ENCODE measurements at regions not wholly inside any gene's neighbourhood (a gene's known extent, or its start where the extent isn't known, plus 50 kb on each side); places are given as distances from the start of the nearest gene placed in this dataset.

DNA sequence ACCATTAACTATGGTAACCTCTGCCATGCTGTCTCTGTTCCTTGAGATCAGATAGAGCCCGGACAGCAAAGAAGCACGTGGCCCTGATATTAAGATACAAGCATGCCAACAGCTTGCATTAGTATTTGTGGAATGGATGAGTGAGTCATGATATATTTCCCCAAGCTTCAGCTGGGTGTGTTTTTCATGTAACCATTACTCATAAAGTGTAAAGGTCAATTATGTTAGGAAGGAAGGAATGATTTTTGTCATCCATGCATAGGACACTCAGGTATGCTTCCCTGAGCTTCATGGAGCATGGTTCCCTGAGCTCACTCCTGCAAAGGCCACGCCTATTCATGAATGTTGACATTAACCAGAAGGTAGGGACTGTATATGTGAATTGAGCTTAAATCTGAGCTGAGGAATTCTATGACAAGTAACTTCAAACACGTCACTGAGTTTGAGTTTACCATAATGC is 74.6 kb downstream of the ARL4C start:
- intact Hi-C loops (cut with micrococcal nuclease), result no loop called here
- Mint-ChIP-seq H3K4me3 (no peak overlapping the region), H3K27me3 (no peaks in the 10 kb centered on the region), H3K4me1 (ENCODE audit: low read depth) (peaks cover 42% of the 10 kb centered on the region), H3K9me3 (peaks cover 11% of the 10 kb centered on the region), H3K27ac (peak overlapping the region; percentile 70), H3K36me3 (ENCODE audit: low read depth) (peaks cover 9% of the 10 kb centered on the region)

DNA sequence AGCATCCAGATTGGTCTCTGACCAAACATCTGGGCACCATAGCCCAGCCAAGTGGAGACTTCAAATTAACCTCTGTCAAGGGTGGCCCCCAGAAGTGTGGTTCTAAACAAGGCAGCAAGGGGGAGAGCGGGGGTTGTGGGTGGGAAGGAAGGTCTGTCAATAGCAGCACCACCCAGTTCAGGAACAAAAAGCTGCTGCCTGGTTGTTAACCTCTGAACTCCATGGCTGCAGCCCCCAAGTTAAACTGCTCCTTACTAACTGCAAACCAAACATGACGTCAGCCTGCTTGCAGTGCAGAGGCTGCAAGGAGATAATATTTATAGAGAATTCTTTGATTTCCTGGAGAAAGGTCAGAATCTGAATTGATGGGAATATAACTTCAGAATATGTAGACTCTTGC is 76.5 kb downstream of the ARL4C start:
- Mint-ChIP-seq H3K27me3 (no peaks in the 10 kb centered on the region), H3K4me1 (ENCODE audit: low read depth) (peaks cover 29% of the 10 kb centered on the region), H3K9me3 (peaks cover 11% of the 10 kb centered on the region), H3K27ac (peak overlapping the region; percentile 70), H3K4me3 (no peak overlapping the region), H3K36me3 (ENCODE audit: low read depth) (peaks cover 9% of the 10 kb centered on the region)
- intact Hi-C loops (cut with micrococcal nuclease), result no loop called here

DNA sequence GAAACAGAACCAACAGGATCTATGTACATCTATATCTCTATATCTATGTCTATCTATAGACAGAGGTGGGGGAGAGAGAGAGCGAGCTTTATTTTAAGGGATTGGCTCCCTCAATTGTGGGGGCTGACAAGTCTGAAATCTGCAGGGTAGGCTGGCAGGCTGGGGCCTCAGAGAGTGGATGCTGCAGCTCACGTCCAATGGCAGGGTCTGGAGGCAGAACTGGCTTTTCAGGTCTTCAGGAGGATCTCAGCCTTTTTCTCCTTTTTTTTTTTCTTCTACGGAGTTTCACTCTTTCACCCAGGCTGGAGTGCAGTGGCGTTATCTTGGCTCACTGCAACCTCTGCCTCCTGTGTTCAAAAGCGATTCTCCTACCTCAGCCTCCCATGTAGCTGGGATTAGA is 77.2 kb downstream of the ARL4C start:
- Mint-ChIP-seq H3K4me1 (ENCODE audit: low read depth) (peaks cover 29% of the 10 kb centered on the region), H3K4me3 (no peak overlapping the region), H3K27ac (peak overlapping the region; percentile 70), H3K36me3 (ENCODE audit: low read depth) (peaks cover 14% of the 10 kb centered on the region), H3K27me3 (no peaks in the 10 kb centered on the region), H3K9me3 (peaks cover 18% of the 10 kb centered on the region)
- intact Hi-C loops (cut with micrococcal nuclease), result no loop called here

DNA sequence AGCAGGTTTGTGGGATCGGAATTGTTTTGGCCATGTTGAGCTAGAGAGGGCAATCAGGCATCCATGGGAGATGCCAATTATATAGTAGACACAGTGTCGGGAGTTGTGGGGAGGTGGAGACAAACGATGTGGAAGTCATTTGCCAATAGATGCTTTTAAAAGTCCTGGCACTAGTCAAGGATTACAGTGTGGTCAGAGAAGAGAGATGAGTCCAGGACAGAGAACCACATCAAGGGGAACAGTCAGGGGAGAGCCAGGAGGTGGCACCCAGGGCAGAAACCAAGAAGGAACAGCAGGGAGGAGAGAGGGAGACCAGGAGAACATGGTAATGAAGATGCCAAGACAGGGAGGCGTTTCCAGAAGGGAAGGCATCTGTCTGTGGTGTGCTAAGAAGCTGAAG is 81.2 kb downstream of the ARL4C start:
- no peaks in the 10 kb centered on the region for H3K27me3 Mint-ChIP-seq
- peaks cover 19% of the 10 kb centered on the region for H3K9me3 Mint-ChIP-seq
- no peak overlapping the region for H3K4me3 Mint-ChIP-seq
- H3K36me3 Mint-ChIP-seq (ENCODE audit: low read depth), result peaks cover 14% of the 10 kb centered on the region
- H3K27ac Mint-ChIP-seq, result peak overlapping the region; percentile 91
- intact Hi-C loops (cut with micrococcal nuclease), result no loop called here
- H3K4me1 Mint-ChIP-seq (ENCODE audit: low read depth), result peaks cover 27% of the 10 kb centered on the region

DNA sequence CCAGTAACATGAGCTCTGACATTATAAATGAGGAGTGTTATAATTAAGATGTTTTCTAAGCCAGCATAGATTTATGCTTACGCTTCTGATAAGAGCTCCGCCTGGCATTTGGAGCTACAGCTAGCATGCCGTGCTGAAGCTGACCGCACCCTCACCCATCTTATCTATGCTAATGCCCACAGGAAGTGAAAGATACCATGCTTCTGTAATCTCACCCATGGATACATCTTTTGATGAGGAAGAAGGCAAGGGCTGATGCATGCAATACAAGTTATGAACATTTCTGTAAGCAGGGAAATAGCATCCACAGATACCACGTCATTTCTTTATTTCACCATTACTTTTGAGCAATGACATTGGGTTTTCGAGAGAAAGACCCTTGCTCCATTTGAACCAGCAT is 82.3 kb downstream of the ARL4C start:
- intact Hi-C loops (cut with micrococcal nuclease), result loop anchor here (1.0 kb wide), 2 partner anchors 32 to 79 kb away; no protein-coding TSS in a partner anchor
- Mint-ChIP-seq H3K36me3 (ENCODE audit: low read depth) (peaks cover 14% of the 10 kb centered on the region), H3K4me3 (no peak overlapping the region), H3K9me3 (peaks cover 19% of the 10 kb centered on the region), H3K27ac (peak overlapping the region; percentile 91), H3K27me3 (peaks cover 4% of the 10 kb centered on the region), H3K4me1 (ENCODE audit: low read depth) (peaks cover 27% of the 10 kb centered on the region)

DNA sequence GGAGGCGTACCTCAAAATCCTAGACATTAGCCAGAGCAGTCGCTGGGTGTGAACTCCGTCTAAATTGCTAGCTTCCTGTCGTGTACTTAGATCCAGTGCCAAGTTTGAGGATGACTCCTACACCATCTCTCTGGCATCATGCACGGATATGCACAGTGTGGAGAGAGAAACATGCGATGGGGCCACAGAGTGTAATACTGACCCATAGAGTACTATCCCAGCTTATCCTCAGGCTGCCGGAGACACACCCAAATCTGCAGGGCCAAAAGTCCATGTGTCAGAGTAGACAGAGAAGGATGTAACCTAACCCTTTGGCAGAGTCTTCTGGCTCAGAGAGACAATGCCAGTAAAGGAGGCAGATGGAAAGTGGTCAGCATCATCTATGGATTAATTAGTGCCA is 84.2 kb downstream of the ARL4C start:
- peaks cover 8% of the 10 kb centered on the region for H3K9me3 Mint-ChIP-seq
- H3K27me3 Mint-ChIP-seq, result peaks cover 4% of the 10 kb centered on the region
- intact Hi-C loops (cut with micrococcal nuclease), result no loop called here
- H3K4me3 Mint-ChIP-seq, result no peak overlapping the region
- H3K27ac Mint-ChIP-seq, result peak overlapping the region; percentile 58
- peaks cover 27% of the 10 kb centered on the region for H3K4me1 Mint-ChIP-seq (ENCODE audit: low read depth)
- peaks cover 5% of the 10 kb centered on the region for H3K36me3 Mint-ChIP-seq (ENCODE audit: low read depth)

DNA sequence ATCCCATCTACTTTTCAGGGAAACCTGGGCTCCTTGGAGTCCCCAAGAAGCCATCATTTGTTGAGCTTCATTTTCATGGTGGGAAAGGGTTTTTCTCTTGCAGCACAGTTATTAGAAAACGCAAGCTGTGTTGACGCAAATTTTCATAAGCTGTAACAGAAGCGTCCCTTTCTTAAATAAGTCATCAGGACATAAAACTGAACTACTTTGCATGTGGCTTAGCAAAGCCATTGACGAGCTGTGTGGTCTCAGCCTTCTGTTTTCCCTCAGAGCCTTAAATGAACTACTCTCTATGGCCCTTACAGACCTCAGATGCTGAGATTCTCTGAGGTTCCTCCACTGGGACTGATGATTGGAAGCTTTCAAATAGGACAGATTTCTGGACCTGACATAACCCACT is 85.1 kb downstream of the ARL4C start:
- H3K27ac Mint-ChIP-seq, result peak overlapping the region; percentile 58
- intact Hi-C loops (cut with micrococcal nuclease), result no loop called here
- H3K36me3 Mint-ChIP-seq (ENCODE audit: low read depth), result peaks cover 5% of the 10 kb centered on the region
- no peak overlapping the region for H3K4me3 Mint-ChIP-seq
- peaks cover 4% of the 10 kb centered on the region for H3K27me3 Mint-ChIP-seq
- peaks cover 8% of the 10 kb centered on the region for H3K9me3 Mint-ChIP-seq
- peaks cover 27% of the 10 kb centered on the region for H3K4me1 Mint-ChIP-seq (ENCODE audit: low read depth)

DNA sequence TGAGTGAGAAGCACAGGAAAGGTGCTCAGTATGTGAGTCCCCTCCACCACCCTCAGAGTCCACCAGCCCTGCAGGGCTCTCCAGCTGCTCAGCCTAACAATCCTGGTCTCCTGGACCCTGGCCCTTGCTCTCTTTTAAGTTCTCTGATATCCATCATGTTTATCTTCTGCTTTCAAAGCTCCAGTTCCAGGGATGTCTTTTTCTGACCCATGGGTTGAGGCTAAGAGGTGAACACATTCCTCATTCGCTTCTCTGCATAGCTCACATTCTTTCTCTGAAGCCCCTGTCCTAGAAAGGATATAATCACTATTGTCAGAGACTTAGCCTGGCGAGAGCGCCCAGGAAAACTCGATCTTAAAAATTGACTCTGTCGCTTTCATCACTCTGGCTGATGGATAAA is 86.4 kb downstream of the ARL4C start:
- Mint-ChIP-seq H3K4me3 (no peak overlapping the region), H3K4me1 (ENCODE audit: low read depth) (peaks cover 29% of the 10 kb centered on the region), H3K27ac (peak overlapping the region; percentile 68), H3K27me3 (peaks cover 4% of the 10 kb centered on the region), H3K9me3 (peaks cover 8% of the 10 kb centered on the region), H3K36me3 (ENCODE audit: low read depth) (peaks cover 5% of the 10 kb centered on the region)
- intact Hi-C loops (cut with micrococcal nuclease), result no loop called here

DNA sequence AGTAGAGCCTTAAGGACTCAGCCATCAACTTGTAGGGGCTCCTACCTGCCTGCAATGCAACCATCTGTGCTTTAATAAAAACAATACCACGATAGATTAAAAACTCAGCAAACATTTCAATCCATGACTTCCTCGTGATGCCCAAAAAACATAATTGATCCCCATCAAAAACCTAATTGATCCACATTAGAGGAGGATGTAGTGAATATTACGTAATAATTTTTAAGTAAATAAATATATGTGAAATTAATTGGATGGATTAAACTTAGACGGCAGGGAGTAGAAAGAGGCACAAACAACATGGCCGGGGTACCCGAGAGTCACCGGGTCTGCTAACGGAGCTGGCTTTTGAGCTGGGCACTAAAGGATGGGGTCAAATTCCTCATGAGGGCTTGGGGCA is 87.3 kb downstream of the ARL4C start:
- Mint-ChIP-seq H3K36me3 (ENCODE audit: low read depth) (no peaks in the 10 kb centered on the region), H3K9me3 (peaks cover under 1% of the 10 kb centered on the region), H3K4me1 (ENCODE audit: low read depth) (peaks cover 29% of the 10 kb centered on the region), H3K27me3 (peaks cover 4% of the 10 kb centered on the region), H3K4me3 (no peak overlapping the region), H3K27ac (peak overlapping the region; percentile 68)
- intact Hi-C loops (cut with micrococcal nuclease), result no loop called here

DNA sequence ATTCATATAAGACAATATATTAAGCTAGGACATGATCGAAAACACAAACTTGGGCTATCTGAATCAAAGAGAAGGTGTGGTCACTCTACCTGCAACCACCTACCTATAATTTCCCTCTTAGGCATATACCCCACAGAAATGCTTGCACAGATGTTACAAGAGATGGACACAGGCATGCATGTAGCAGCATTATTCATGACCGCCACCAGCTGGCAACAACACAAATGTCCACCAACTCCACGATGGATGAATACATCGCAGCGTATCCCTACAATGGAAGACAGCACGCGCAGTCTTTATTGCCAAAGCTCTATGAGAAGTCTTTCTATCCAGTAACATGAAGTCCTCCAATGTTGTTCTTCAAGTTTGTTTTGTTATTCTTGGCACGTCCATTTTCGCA is 90.8 kb downstream of the ARL4C start:
- H3K9me3 Mint-ChIP-seq, result no peaks in the 10 kb centered on the region
- H3K36me3 Mint-ChIP-seq (ENCODE audit: low read depth), result no peaks in the 10 kb centered on the region
- H3K27ac Mint-ChIP-seq, result peak overlapping the region; percentile 89
- peaks cover 36% of the 10 kb centered on the region for H3K4me1 Mint-ChIP-seq (ENCODE audit: low read depth)
- H3K4me3 Mint-ChIP-seq, result no peak overlapping the region
- H3K27me3 Mint-ChIP-seq, result peaks cover 11% of the 10 kb centered on the region
- intact Hi-C loops (cut with micrococcal nuclease), result no loop called here

DNA sequence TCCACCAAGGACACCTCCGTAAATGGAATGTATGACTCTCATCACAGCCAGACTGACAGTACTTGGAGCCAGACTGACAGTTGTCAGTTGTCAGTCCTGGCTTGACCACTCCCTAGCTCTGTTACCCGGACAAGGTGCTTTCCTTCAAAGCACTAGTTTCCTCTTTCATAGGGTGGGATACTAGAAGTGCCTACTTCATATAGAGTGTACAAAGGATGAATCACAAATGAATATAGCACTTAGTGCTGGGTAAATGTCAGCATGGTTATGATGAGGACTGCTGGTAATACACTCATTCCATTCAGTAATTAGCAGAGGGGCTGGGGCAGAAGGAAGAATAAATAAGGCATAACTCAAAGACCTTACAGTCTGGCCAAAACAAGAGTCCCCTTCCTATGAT is 91.4 kb downstream of the ARL4C start:
- Mint-ChIP-seq H3K4me3 (no peak overlapping the region), H3K36me3 (ENCODE audit: low read depth) (no peaks in the 10 kb centered on the region), H3K27ac (peak overlapping the region; percentile 89), H3K27me3 (peaks cover 11% of the 10 kb centered on the region), H3K4me1 (ENCODE audit: low read depth) (peaks cover 36% of the 10 kb centered on the region), H3K9me3 (no peaks in the 10 kb centered on the region)
- intact Hi-C loops (cut with micrococcal nuclease), result no loop called here

DNA sequence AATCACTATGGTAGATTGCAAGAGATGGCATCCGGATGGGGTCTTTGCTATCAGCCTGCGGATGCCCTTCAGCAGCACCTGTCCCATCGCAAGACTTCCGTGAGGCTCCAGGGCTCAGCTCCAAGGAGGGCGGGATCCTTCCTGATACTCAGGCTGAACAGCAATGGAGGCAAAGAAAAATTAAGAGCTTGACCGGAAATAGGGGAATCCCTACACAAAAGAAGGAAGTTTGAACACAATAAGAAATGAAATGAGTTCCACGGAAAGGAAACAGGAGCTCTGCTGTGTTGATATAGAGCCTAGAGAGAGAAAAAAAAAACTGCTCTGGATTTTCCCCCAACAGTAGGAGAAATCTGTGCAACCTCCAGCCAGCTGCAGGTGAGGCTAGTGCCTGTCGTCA is 91.9 kb downstream of the ARL4C start:
- Mint-ChIP-seq H3K27me3 (peaks cover 8% of the 10 kb centered on the region), H3K4me1 (ENCODE audit: low read depth) (peaks cover 36% of the 10 kb centered on the region), H3K27ac (peak overlapping the region; percentile 89), H3K36me3 (ENCODE audit: low read depth) (no peaks in the 10 kb centered on the region), H3K4me3 (peak overlapping the region; percentile 30), H3K9me3 (no peaks in the 10 kb centered on the region)
- intact Hi-C loops (cut with micrococcal nuclease), result no loop called here

DNA sequence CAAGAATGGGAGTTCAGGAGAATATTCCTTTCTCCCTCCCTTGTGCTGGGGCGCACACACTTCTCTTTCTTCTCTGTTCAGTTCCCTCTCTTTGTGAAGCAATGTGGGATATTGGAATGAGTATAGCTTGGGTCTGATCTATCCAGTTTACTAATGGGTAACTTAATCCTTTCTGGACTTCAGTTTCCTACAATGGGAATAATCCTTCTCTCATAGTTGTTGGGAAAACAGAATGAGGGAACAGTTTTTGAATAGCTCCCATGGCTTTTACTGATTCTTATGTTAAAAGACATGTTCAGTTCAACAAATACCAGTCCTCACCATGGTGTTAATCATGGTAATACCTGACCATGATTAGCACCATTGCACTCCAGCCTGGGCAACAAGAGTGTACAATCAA is 93.1 kb downstream of the ARL4C start:
- no peaks in the 10 kb centered on the region for H3K36me3 Mint-ChIP-seq (ENCODE audit: low read depth)

DNA sequence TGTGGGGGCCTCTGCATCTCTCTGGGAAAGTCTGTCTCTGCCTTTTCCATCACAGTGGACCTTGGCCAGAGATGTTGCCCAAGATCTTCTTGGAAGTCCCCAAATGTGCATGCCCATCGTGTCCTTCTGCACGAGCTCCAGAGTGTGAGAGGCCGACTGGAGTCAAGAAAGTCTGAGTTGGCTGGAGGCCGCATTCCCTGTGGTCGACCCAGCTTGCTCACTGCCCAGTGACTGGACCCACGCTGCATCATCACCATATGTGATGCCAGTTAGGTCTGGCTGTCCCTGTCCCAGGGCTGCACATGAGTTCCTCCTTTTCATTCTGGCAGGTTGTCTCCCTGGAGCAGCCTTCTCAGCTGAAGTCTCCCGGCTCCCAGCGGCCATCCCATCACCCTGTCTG is 93.8 kb downstream of the ARL4C start:
- Mint-ChIP-seq H3K9me3 (no peaks in the 10 kb centered on the region), H3K27me3 (peaks cover 11% of the 10 kb centered on the region), H3K4me3 (no peak overlapping the region), H3K27ac (peak overlapping the region; percentile 25), H3K4me1 (ENCODE audit: low read depth) (peaks cover 47% of the 10 kb centered on the region), H3K36me3 (ENCODE audit: low read depth) (no peaks in the 10 kb centered on the region)
- intact Hi-C loops (cut with micrococcal nuclease), result no loop called here

More for the DNA sequence above, 93.1 kb downstream of the ARL4C start:
- no peak overlapping the region for H3K4me3 Mint-ChIP-seq
- H3K4me1 Mint-ChIP-seq (ENCODE audit: low read depth), result peaks cover 41% of the 10 kb centered on the region
- intact Hi-C loops (cut with micrococcal nuclease), result no loop called here
- no peaks in the 10 kb centered on the region for H3K9me3 Mint-ChIP-seq
- H3K27ac Mint-ChIP-seq, result peak overlapping the region; percentile 25
- H3K27me3 Mint-ChIP-seq, result peaks cover 8% of the 10 kb centered on the region

DNA sequence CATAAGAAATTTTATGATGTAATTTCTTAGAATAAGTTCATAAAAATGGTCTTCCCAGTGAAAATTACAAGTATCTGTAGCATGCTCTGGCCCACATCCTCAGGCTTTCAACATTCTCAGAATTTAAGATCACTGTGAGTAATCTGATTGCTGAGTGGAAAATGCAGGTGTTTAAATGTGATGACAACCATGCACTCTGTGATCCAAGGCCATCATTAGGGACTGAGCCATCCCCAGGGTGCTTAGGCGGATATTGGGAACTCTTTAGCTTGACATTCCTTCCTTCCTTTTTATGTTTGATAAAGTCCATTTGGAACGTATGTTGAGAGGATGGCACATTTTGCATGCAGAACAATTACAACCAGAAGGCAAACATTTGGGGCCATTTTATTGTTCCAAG is 95.5 kb downstream of the ARL4C start:
- intact Hi-C loops (cut with micrococcal nuclease), result no loop called here
- H3K4me3 Mint-ChIP-seq, result no peak overlapping the region
- H3K36me3 Mint-ChIP-seq (ENCODE audit: low read depth), result no peaks in the 10 kb centered on the region

More for the DNA sequence above, 95.5 kb downstream of the ARL4C start:
- no peaks in the 10 kb centered on the region for H3K9me3 Mint-ChIP-seq
- no peak overlapping the region for H3K27ac Mint-ChIP-seq
- peaks cover 11% of the 10 kb centered on the region for H3K27me3 Mint-ChIP-seq
- H3K4me1 Mint-ChIP-seq (ENCODE audit: low read depth), result peaks cover 47% of the 10 kb centered on the region

Data from dendritic cell treated with granulocyte-macrophage colony-stimulating factor and Interleukin-4, amounts not matched to agents 40 ng/mL and 50 ng/mL, for 4 days (primary cell).